ENCODE measurements at regions not wholly inside any gene's neighbourhood (a gene's known extent, or its start where the extent isn't known, plus 50 kb on each side); places are given as distances from the start of the nearest gene placed in this dataset.

GRCh38 chr13:79772811-79773210, 291.9 kb downstream of the NDFIP2 start:
- H3K27me3 Mint-ChIP-seq (ENCODE audit: insufficient read depth): no peaks in the 10 kb centered on the region
- peaks cover 22% of the 10 kb centered on the region for H3K36me3 Mint-ChIP-seq (ENCODE audit: low read depth)
- peaks cover 17% of the 10 kb centered on the region for H3K9me3 Mint-ChIP-seq
- no peak for DNase-seq
- no peak overlapping the region for H3K4me3 Mint-ChIP-seq
- no peak overlapping the region for H3K27ac Mint-ChIP-seq
- no peak for TF ChIP-seq CTCF (IDR thresholded peaks at IDR 0.05)
- peaks cover 44% of the 10 kb centered on the region for H3K4me1 Mint-ChIP-seq (ENCODE audit: low read depth)

GRCh38 chr13:79771493-79771892, 290.5 kb downstream of the NDFIP2 start:
- DNase-seq: no peak
- Mint-ChIP-seq H3K4me3 (no peak overlapping the region), H3K27ac (no peak overlapping the region), H3K27me3 (ENCODE audit: insufficient read depth) (no peaks in the 10 kb centered on the region), H3K4me1 (ENCODE audit: low read depth) (peaks cover 42% of the 10 kb centered on the region), H3K36me3 (ENCODE audit: low read depth) (peaks cover 13% of the 10 kb centered on the region), H3K9me3 (peaks cover 17% of the 10 kb centered on the region)
- TF ChIP-seq CTCF (IDR thresholded peaks at IDR 0.05): no peak

GRCh38 chr13:79770056-79770455, 289.1 kb downstream of the NDFIP2 start:
- H3K4me3 Mint-ChIP-seq: no peak overlapping the region
- DNase-seq: no peak
- H3K36me3 Mint-ChIP-seq (ENCODE audit: low read depth): peaks cover 13% of the 10 kb centered on the region
- H3K27me3 Mint-ChIP-seq (ENCODE audit: insufficient read depth): no peaks in the 10 kb centered on the region
- H3K9me3 Mint-ChIP-seq: peaks cover 17% of the 10 kb centered on the region
- peaks cover 37% of the 10 kb centered on the region for H3K4me1 Mint-ChIP-seq (ENCODE audit: low read depth)
- H3K27ac Mint-ChIP-seq: no peak overlapping the region
- TF ChIP-seq CTCF (IDR thresholded peaks at IDR 0.05): no peak

GRCh38 chr13:79767126-79767525, 286.2 kb downstream of the NDFIP2 start:
- peak overlapping the region; percentile 45; the same call in 1 of the 2 replicates for H3K27ac Mint-ChIP-seq
- H3K4me1 Mint-ChIP-seq (ENCODE audit: low read depth): peaks cover 19% of the 10 kb centered on the region
- no peaks in the 10 kb centered on the region for H3K27me3 Mint-ChIP-seq (ENCODE audit: insufficient read depth)
- no peak overlapping the region for H3K4me3 Mint-ChIP-seq
- H3K36me3 Mint-ChIP-seq (ENCODE audit: low read depth): peaks cover 13% of the 10 kb centered on the region
- no peak for TF ChIP-seq CTCF (IDR thresholded peaks at IDR 0.05)
- H3K9me3 Mint-ChIP-seq: peaks cover 11% of the 10 kb centered on the region
- DNase-seq: no peak

- Mint-ChIP-seq H3K36me3 (ENCODE audit: low read depth) (no peaks in the 10 kb centered on the region), H3K9me3 (peaks cover under 1% of the 10 kb centered on the region; the same call in 1 of the 2 replicates), H3K4me3 (no peak overlapping the region), H3K4me1 (ENCODE audit: low read depth) (peaks cover 19% of the 10 kb centered on the region), H3K27me3 (ENCODE audit: insufficient read depth) (no peaks in the 10 kb centered on the region), H3K27ac (no peak overlapping the region)
- no peak for DNase-seq
- no peak for TF ChIP-seq CTCF (IDR thresholded peaks at IDR 0.05)
These were observed 284.4 kb downstream of the NDFIP2 start for GRCh38 chr13:79765331-79765730.

All from HFFc6 (cell line).